Colonic mucosa (tissue), 4 donors: ENCODE measurements at regions not wholly inside any gene's neighbourhood (a gene's known extent, or its start where the extent isn't known, plus 50 kb on each side); places are given as distances from the start of the nearest gene placed in this dataset.
A peak's percentile ranks its signal among the peaks of the same experiment; 100 is the strongest.

Experiments used
- DNase-seq: peaks from one replicate; pipeline ENCODE4 v3.0.0-alpha.2; 2020
- H3K27ac ChIP-seq: fragments of 200-600 bp; one replicate; pipeline ENCODE4 v1.8.0; 2021
- H3K27me3 ChIP-seq: fragments of 200-600 bp; one replicate; pipeline ENCODE4 v1.8.0; 2021
- H3K36me3 ChIP-seq: fragments of 200-600 bp; one replicate; pipeline ENCODE4 v1.8.0; 2021
- H3K4me1 ChIP-seq: fragments of 200-600 bp; one replicate; pipeline ENCODE4 v1.8.0; 2021; ENCODE audit warnings: mild to moderate bottlenecking
- H3K4me3 ChIP-seq: fragments of 200-600 bp; one replicate; pipeline ENCODE4 v1.8.0; 2021
- H3K9ac ChIP-seq, 2 donors: one replicate each; pipeline ENCODE4 v1.7.0; 2013; ENCODE audit warnings: control low read depth in 2 of 2, low read depth in 2 of 2, low read length in 2 of 2
- H3K9me3 ChIP-seq: fragments of 200-600 bp; one replicate; pipeline ENCODE4 v1.8.0; 2021
- intact Hi-C: fragments of 100-400 bp; cut with DNase I; formaldehyde crosslinking; loops from one replicate; pipeline ENCODE4 v1.14.1; 2022
- TF ChIP-seq, protein P1 (sequence below): fragments of 200-600 bp; IDR thresholded peaks from one replicate; pipeline ENCODE4 v1.8.0; 2022; ENCODE audit warnings: antibody characterized with exemption, mild to moderate bottlenecking
- donor health status: healthy.
- donor health status: DM: no; HTN: no; CAD: no.
- donor health status: DM: no; HTN: no; CAD: no.

DNA sequence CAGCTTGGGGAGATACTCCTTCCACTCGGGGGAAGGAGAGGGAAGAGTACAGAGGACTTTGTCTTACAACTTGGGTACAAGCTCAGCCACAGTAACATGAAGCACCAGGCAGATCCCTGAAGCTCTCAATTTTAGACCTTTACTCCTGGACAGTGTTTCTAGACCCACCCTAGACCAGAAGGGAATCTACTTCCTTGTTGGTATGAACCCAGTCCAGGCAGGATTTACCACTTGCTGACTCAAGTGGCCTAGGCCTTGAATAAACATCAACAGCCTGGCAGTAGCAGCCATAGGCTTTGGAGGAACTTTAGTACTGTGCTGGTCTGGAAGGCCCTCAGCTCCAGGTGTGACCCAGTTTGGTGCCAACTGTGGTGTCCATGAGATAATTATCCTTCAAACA is 173.1 kb downstream of the ADRA2A start:
- TF ChIP-seq, protein P1, sequence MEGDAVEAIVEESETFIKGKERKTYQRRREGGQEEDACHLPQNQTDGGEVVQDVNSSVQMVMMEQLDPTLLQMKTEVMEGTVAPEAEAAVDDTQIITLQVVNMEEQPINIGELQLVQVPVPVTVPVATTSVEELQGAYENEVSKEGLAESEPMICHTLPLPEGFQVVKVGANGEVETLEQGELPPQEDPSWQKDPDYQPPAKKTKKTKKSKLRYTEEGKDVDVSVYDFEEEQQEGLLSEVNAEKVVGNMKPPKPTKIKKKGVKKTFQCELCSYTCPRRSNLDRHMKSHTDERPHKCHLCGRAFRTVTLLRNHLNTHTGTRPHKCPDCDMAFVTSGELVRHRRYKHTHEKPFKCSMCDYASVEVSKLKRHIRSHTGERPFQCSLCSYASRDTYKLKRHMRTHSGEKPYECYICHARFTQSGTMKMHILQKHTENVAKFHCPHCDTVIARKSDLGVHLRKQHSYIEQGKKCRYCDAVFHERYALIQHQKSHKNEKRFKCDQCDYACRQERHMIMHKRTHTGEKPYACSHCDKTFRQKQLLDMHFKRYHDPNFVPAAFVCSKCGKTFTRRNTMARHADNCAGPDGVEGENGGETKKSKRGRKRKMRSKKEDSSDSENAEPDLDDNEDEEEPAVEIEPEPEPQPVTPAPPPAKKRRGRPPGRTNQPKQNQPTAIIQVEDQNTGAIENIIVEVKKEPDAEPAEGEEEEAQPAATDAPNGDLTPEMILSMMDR = no peak
- Histone ChIP-seq H3K27me3 (no peaks in the 10 kb centered on the region), H3K27ac (peak overlapping the region; percentile 38), H3K4me1 (no peaks in the 10 kb centered on the region), H3K9ac (no peak overlapping the region), H3K4me3 (no peak overlapping the region), H3K36me3 (no peaks in the 10 kb centered on the region), H3K9me3 (no peaks in the 10 kb centered on the region)
- intact Hi-C loops = no loop called here
- DNase-seq = peak; percentile 19

- TF ChIP-seq, protein P1 = no peak
- H3K9me3 ChIP-seq = no peaks in the 10 kb centered on the region
- no peak overlapping the region for H3K9ac ChIP-seq
- intact Hi-C loops = no loop called here
- H3K27ac ChIP-seq = no peak overlapping the region
- no peaks in the 10 kb centered on the region for H3K36me3 ChIP-seq
- no peak overlapping the region for H3K4me3 ChIP-seq
- DNase-seq = no peak
- no peaks in the 10 kb centered on the region for H3K4me1 ChIP-seq
- H3K27me3 ChIP-seq = no peaks in the 10 kb centered on the region
Measured at GRCh38 chr10:111261081-111261615, 184.3 kb downstream of the ADRA2A start.

GRCh38 chr10:111265341-111265740 is 188.5 kb downstream of the ADRA2A start:
- DNase-seq = no peak
- TF ChIP-seq, protein P1 = no peak
- no peak overlapping the region for H3K4me3 ChIP-seq
- H3K27ac ChIP-seq = no peak overlapping the region
- H3K9me3 ChIP-seq = no peaks in the 10 kb centered on the region
- intact Hi-C loops = no loop called here
- no peaks in the 10 kb centered on the region for H3K4me1 ChIP-seq
- no peak overlapping the region for H3K9ac ChIP-seq
- no peaks in the 10 kb centered on the region for H3K36me3 ChIP-seq
- peaks cover 4% of the 10 kb centered on the region for H3K27me3 ChIP-seq

GRCh38 chr10:111266165-111266564 is 189.3 kb downstream of the ADRA2A start:
- intact Hi-C loops = no loop called here
- TF ChIP-seq, protein P1 = no peak

GRCh38 chr10:111267673-111268072 is 190.8 kb downstream of the ADRA2A start:
- H3K4me1 ChIP-seq = no peaks in the 10 kb centered on the region
- TF ChIP-seq, protein P1 = no peak
- intact Hi-C loops = no loop called here
- peaks cover 4% of the 10 kb centered on the region for H3K27me3 ChIP-seq
- H3K9me3 ChIP-seq = no peaks in the 10 kb centered on the region
- no peak overlapping the region for H3K9ac ChIP-seq
- H3K27ac ChIP-seq = no peak overlapping the region
- no peak for DNase-seq
- H3K36me3 ChIP-seq = no peaks in the 10 kb centered on the region
- no peak overlapping the region for H3K4me3 ChIP-seq

More at GRCh38 chr10:111266165-111266564, 189.3 kb downstream of the ADRA2A start:
- no peak overlapping the region for H3K4me3 ChIP-seq
- H3K27ac ChIP-seq = no peak overlapping the region
- no peak for DNase-seq
- no peak overlapping the region for H3K9ac ChIP-seq
- peaks cover 4% of the 10 kb centered on the region for H3K27me3 ChIP-seq
- no peaks in the 10 kb centered on the region for H3K4me1 ChIP-seq
- no peaks in the 10 kb centered on the region for H3K9me3 ChIP-seq
- H3K36me3 ChIP-seq = no peaks in the 10 kb centered on the region
